ENCODE measurements at regions not wholly inside any gene's neighbourhood (a gene's known extent, or its start where the extent isn't known, plus 50 kb on each side); places are given as distances from the start of the nearest gene placed in this dataset.
"Not testable (repeated sequence)": the region's sequence is repeated elsewhere in the genome, so short reads cannot be mapped to it uniquely, and the experiment has no call there.

GRCh38 chr4:23091711-23092110 lies 399.0 kb downstream of the GBA3 start:
- DNase-seq (no peak), ATAC-seq (no peak)
- H3K27ac ChIP-seq: no peak overlapping the region
- intact Hi-C loops (cut with DNase I): no loop called here
- 40 to 43% (median 41%) methylated on average over 1 of the region's 1 CpG for WGBS, 3 donors
- no peak for TF ChIP-seq CTCF (IDR thresholded peaks at IDR 0.05)
- H3K9me3 ChIP-seq: peaks cover 11% of the 10 kb centered on the region
- H3K36me3 ChIP-seq (ENCODE audit: insufficient read depth in 1 of 2, low read depth in 1 of 2): no peaks in the 10 kb centered on the region
- no peak overlapping the region for H3K4me3 ChIP-seq
- H3K4me1 ChIP-seq: no peaks in the 10 kb centered on the region
- H3K27me3 ChIP-seq (ENCODE audit: insufficient read depth in 3 of 3, low read length in 2 of 3): no peaks in the 10 kb centered on the region

GRCh38 chr4:23085249-23085568 lies 392.5 kb downstream of the GBA3 start:
- H3K9me3 ChIP-seq: no peaks in the 10 kb centered on the region
- H3K4me3 ChIP-seq: no peak overlapping the region
- no peaks in the 10 kb centered on the region for H3K27me3 ChIP-seq (ENCODE audit: insufficient read depth in 3 of 3, low read length in 2 of 3)
- H3K27ac ChIP-seq: no peak overlapping the region
- WGBS, 3 donors: 69 to 81% (median 75%) methylated on average over 2 of the region's 2 CpGs
- no peaks in the 10 kb centered on the region for H3K4me1 ChIP-seq
- ATAC-seq: no peak
- no peak for DNase-seq
- no peak for TF ChIP-seq CTCF (IDR thresholded peaks at IDR 0.05)
- H3K36me3 ChIP-seq (ENCODE audit: insufficient read depth in 1 of 2, low read depth in 1 of 2): no peaks in the 10 kb centered on the region
- intact Hi-C loops (cut with DNase I): no loop called here

GRCh38 chr4:23084559-23085248 lies 392.0 kb downstream of the GBA3 start:
- WGBS, 3 donors: 79 to 86% (median 84%) methylated on average over 3 of the region's 3 CpGs
- Histone ChIP-seq H3K36me3 (ENCODE audit: insufficient read depth in 1 of 2, low read depth in 1 of 2) (no peaks in the 10 kb centered on the region), H3K9me3 (no peaks in the 10 kb centered on the region), H3K4me3 (no peak overlapping the region), H3K27me3 (ENCODE audit: insufficient read depth in 3 of 3, low read length in 2 of 3) (no peaks in the 10 kb centered on the region), H3K4me1 (no peaks in the 10 kb centered on the region), H3K27ac (no peak overlapping the region)
- no peak for TF ChIP-seq CTCF (IDR thresholded peaks at IDR 0.05)
- no peak for ATAC-seq
- no peak for DNase-seq
- intact Hi-C loops (cut with DNase I): no loop called here

- WGBS, 3 donors: 66 to 82% (median 68%) methylated on average over 2 of the region's 2 CpGs
- no peaks in the 10 kb centered on the region for H3K36me3 ChIP-seq (ENCODE audit: insufficient read depth in 1 of 2, low read depth in 1 of 2)
These were observed 390.7 kb downstream of the GBA3 start for GRCh38 chr4:23083391-23083790.

GRCh38 chr4:23080171-23080570 lies 387.4 kb downstream of the GBA3 start:
- H3K36me3 ChIP-seq (ENCODE audit: insufficient read depth in 1 of 2, low read depth in 1 of 2); H3K9me3 ChIP-seq; H3K27me3 ChIP-seq (ENCODE audit: insufficient read depth in 3 of 3, low read length in 2 of 3); DNase-seq; H3K4me3 ChIP-seq; H3K27ac ChIP-seq; H3K4me1 ChIP-seq; ATAC-seq; intact Hi-C loops (cut with DNase I): not testable (repeated sequence)
- WGBS, 3 donors: 87 to 92% (median 89%) methylated on average over 2 of the region's 2 CpGs

More at GRCh38 chr4:23083391-23083790, 390.7 kb downstream of the GBA3 start:
- H3K27ac ChIP-seq: no peak overlapping the region
- no peak for DNase-seq
- no peaks in the 10 kb centered on the region for H3K27me3 ChIP-seq (ENCODE audit: insufficient read depth in 3 of 3, low read length in 2 of 3)
- no peak overlapping the region for H3K4me3 ChIP-seq
- H3K4me1 ChIP-seq: no peaks in the 10 kb centered on the region
- H3K9me3 ChIP-seq: no peaks in the 10 kb centered on the region
- ATAC-seq: no peak
- intact Hi-C loops (cut with DNase I): no loop called here
- TF ChIP-seq CTCF (IDR thresholded peaks at IDR 0.05): no peak

Data from psoas muscle (tissue), 7 donors.